AG10803 (cell line): ENCODE measurements at regions not wholly inside any gene's neighbourhood (a gene's known extent, or its start where the extent isn't known, plus 50 kb on each side); places are given as distances from the start of the nearest gene placed in this dataset.

Source experiments
- DNase-seq: peaks from one replicate; pipeline ENCODE4 v3.0.0; 2010; ENCODE audit warnings: low read depth
- H3K4me3 ChIP-seq: 2 replicates; pipeline ENCODE4 v1.5.1; 2011; ENCODE audit warnings: mild to moderate bottlenecking, low read length, control low read depth
- TF ChIP-seq, protein P1 (sequence below): conservative IDR thresholded peaks from 2 replicates; pipeline ENCODE4 v1.5.1; 2011; ENCODE audit warnings: mild to moderate bottlenecking, low read length, control low read depth, inconsistent platforms

DNA sequence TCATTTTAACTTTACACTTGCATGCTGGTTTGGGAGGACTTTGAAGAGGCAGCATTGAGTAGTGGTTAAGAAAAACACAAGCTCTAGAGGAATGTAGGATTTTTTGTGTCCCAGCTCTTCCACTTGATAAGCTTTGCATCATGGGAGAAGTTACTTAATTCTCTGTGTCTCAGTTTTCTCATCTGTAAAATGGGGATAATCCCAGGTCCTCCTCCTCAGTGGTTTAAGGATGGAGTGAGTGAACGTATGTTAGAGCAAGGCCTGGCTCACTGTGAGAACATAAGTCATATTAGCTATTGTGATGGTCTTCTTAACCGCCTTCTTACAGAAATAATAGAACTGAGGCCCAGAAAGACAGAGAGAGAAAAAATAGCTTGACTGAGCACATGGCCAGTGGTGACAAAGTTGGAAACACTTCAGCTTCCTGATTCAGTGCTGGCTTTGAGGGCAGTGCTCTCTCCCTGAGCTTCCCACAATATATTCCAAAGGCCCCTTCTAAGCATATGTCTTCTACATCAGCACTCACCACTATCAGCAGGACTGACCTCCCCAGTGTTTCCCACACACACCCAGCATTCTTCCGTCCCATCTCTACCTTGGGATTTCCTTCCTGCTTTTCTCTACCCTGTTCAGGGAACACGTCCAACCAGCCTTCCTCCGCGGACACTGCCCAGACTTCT lies 214.9 kb upstream of the TNP1 start:
- TF ChIP-seq, protein P1, sequence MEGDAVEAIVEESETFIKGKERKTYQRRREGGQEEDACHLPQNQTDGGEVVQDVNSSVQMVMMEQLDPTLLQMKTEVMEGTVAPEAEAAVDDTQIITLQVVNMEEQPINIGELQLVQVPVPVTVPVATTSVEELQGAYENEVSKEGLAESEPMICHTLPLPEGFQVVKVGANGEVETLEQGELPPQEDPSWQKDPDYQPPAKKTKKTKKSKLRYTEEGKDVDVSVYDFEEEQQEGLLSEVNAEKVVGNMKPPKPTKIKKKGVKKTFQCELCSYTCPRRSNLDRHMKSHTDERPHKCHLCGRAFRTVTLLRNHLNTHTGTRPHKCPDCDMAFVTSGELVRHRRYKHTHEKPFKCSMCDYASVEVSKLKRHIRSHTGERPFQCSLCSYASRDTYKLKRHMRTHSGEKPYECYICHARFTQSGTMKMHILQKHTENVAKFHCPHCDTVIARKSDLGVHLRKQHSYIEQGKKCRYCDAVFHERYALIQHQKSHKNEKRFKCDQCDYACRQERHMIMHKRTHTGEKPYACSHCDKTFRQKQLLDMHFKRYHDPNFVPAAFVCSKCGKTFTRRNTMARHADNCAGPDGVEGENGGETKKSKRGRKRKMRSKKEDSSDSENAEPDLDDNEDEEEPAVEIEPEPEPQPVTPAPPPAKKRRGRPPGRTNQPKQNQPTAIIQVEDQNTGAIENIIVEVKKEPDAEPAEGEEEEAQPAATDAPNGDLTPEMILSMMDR = no peak
- peak; percentile 16 for DNase-seq
- H3K4me3 ChIP-seq = no peak overlapping the region

GRCh38 chr2:217071416-217071815 lies 211.6 kb upstream of the TNP1 start:
- no peak overlapping the region for H3K4me3 ChIP-seq
- TF ChIP-seq, protein P1 = no peak
- DNase-seq = no peak

- no peak overlapping the region for H3K4me3 ChIP-seq
- no peak for DNase-seq
- TF ChIP-seq, protein P1 = no peak
Measured at GRCh38 chr2:217070611-217071010, 210.7 kb upstream of the TNP1 start.

GRCh38 chr2:217070043-217070430 lies 210.2 kb upstream of the TNP1 start:
- TF ChIP-seq, protein P1 = no peak
- DNase-seq = no peak
- no peak overlapping the region for H3K4me3 ChIP-seq

GRCh38 chr2:217069263-217070042 lies 209.6 kb upstream of the TNP1 start:
- H3K4me3 ChIP-seq = no peak overlapping the region
- TF ChIP-seq, protein P1 = no peak
- DNase-seq = no peak

- no peak for DNase-seq
- TF ChIP-seq, protein P1 = no peak
Measured at GRCh38 chr2:217068677-217069250, 208.9 kb upstream of the TNP1 start.

More at GRCh38 chr2:217068677-217069250, 208.9 kb upstream of the TNP1 start:
- no peak overlapping the region for H3K4me3 ChIP-seq
